HEK293 (cell line): ENCODE measurements at regions not wholly inside any gene's neighbourhood (a gene's known extent, or its start where the extent isn't known, plus 50 kb on each side); places are given as distances from the start of the nearest gene placed in this dataset.

Experiments
- CTCF ChIA-PET: fragments of 350-600 bp; formaldehyde crosslinking; extraction: SDS; loops from one replicate; lab custom pipeline; 2021; ENCODE audit warnings: antibody characterized with exemption; lab: Yijun Ruan, JAX
- POLR2A ChIA-PET: fragments of 300-600 bp; formaldehyde crosslinking; extraction: SDS; loops from one replicate; lab custom pipeline; 2020; ENCODE audit warnings: antibody characterized with exemption, inconsistent platforms; lab: Yijun Ruan, JAX
- H3K27ac ChIP-seq: fragments of 200-500 bp; sonication (Bioruptor generic); 2 replicates; pipeline ENCODE4 v1.5.1; 2014; ENCODE audit warnings: low read depth, low read length, control low read depth, inconsistent platforms; ENCODE audit errors: extremely low read depth
- H3K36me3 ChIP-seq, 2 experiments: fragments of 200-500 bp in 1 of 2; sonication (Bioruptor generic) in 1 of 2; 1 replicate in 1 of 2; 2 replicates in 1 of 2; pipeline ENCODE4 v1.5.1; 2014 to 2017; ENCODE audit warnings: inconsistent platforms in 2 of 2, low read length in 2 of 2; ENCODE audit not compliant: control insufficient read depth in 2 of 2, insufficient read depth in 1 of 2
- H3K4me1 ChIP-seq: fragments of 200-500 bp; sonication (Bioruptor generic); 2 replicates; pipeline ENCODE4 v1.5.1; 2014; ENCODE audit warnings: mild to moderate bottlenecking, low read length, inconsistent platforms; ENCODE audit not compliant: control insufficient read depth, insufficient read depth
- H3K4me3 ChIP-seq: 2 replicates; pipeline ENCODE4 v1.5.1; 2011; ENCODE audit warnings: low read depth, mild to moderate bottlenecking, control low read depth, low read length, moderate library complexity
- H3K9me3 ChIP-seq: fragments of 200-500 bp; sonication (Bioruptor generic); 2 replicates; pipeline ENCODE4 v1.5.1; 2014; ENCODE audit warnings: low read depth, low read length, inconsistent platforms; ENCODE audit not compliant: control insufficient read depth, insufficient read depth
- BCL11B ChIP-seq: fragments of 450-650 bp; formaldehyde crosslinking; IDR thresholded peaks from 2 replicates; pipeline ENCODE4 v1.5.1; 2016; ENCODE audit warnings: low read depth, missing biosample characterization, missing genetic modification characterization
- ELK4 ChIP-seq: IDR thresholded peaks from 2 replicates; pipeline ENCODE4 v1.6.1; 2011; ENCODE audit warnings: mild to moderate bottlenecking, low read depth, low read length, borderline replicate concordance
- SETDB1 ChIP-seq: IDR thresholded peaks from one replicate; pipeline ENCODE4 v1.6.1; 2017; ENCODE audit warnings: mild to moderate bottlenecking, low read length, moderate library complexity, mixed read lengths; ENCODE audit not compliant: insufficient read length
- ZBTB11 ChIP-seq: fragments of 450-650 bp; formaldehyde crosslinking; conservative IDR thresholded peaks from 2 replicates; pipeline ENCODE4 v1.5.1; 2016; ENCODE audit warnings: low read depth, missing biosample characterization, missing genetic modification characterization
- ZNF10 ChIP-seq: fragments of 450-650 bp; formaldehyde crosslinking; IDR thresholded peaks from 2 replicates; pipeline ENCODE4 v1.5.1; 2017; ENCODE audit warnings: missing biosample characterization, missing genetic modification characterization
- ZNF155 ChIP-seq: fragments of 450-650 bp; formaldehyde crosslinking; IDR thresholded peaks from 2 replicates; pipeline ENCODE4 v1.5.1; 2016; ENCODE audit warnings: missing biosample characterization, missing genetic modification characterization
- ZNF174 ChIP-seq: fragments of 450-650 bp; formaldehyde crosslinking; IDR thresholded peaks from 2 replicates; pipeline ENCODE4 v1.5.0; 2017; ENCODE audit warnings: missing biosample characterization, mild to moderate bottlenecking, missing genetic modification characterization
- ZNF426 ChIP-seq: fragments of 450-650 bp; formaldehyde crosslinking; IDR thresholded peaks from 2 replicates; pipeline ENCODE4 v1.5.1; 2017; ENCODE audit warnings: missing biosample characterization, missing genetic modification characterization, mild to moderate bottlenecking, inconsistent platforms, moderate library complexity
- ZNF433 ChIP-seq: fragments of 450-650 bp; formaldehyde crosslinking; IDR thresholded peaks from 2 replicates; pipeline ENCODE4 v1.5.1; 2016; ENCODE audit warnings: missing biosample characterization, missing genetic modification characterization, low read depth
- ZNF600 ChIP-seq: fragments of 450-650 bp; formaldehyde crosslinking; IDR thresholded peaks from 2 replicates; pipeline ENCODE4 v1.5.1; 2016; ENCODE audit warnings: missing biosample characterization, missing genetic modification characterization
- ZNF626 ChIP-seq: fragments of 450-650 bp; sonication (Bioruptor Pico); formaldehyde crosslinking; IDR thresholded peaks from 2 replicates; pipeline ENCODE4 v1.5.1; 2018; ENCODE audit warnings: missing biosample characterization, missing genetic modification characterization, inconsistent platforms
- ZNF692 ChIP-seq: fragments of 450-650 bp; formaldehyde crosslinking; IDR thresholded peaks from 2 replicates; pipeline ENCODE4 v1.5.1; 2016; ENCODE audit warnings: missing biosample characterization, missing genetic modification characterization
- ZNF776 ChIP-seq: fragments of 450-650 bp; formaldehyde crosslinking; IDR thresholded peaks from 2 replicates; pipeline ENCODE4 v1.5.0; 2017; ENCODE audit warnings: missing biosample characterization, missing genetic modification characterization, borderline replicate concordance
- ZNF785 ChIP-seq: fragments of 450-650 bp; formaldehyde crosslinking; IDR thresholded peaks from 2 replicates; pipeline ENCODE4 v1.5.1; 2016; ENCODE audit warnings: missing biosample characterization, missing genetic modification characterization
- ZNF830 ChIP-seq: fragments of 450-650 bp; IDR thresholded peaks from 2 replicates; pipeline ENCODE4 v1.5.0; 2018; ENCODE audit warnings: missing biosample characterization, missing genetic modification characterization, low read depth, mild to moderate bottlenecking, moderate library complexity
- ZSCAN5A ChIP-seq: fragments of 450-650 bp; formaldehyde crosslinking; IDR thresholded peaks from 2 replicates; pipeline ENCODE4 v1.5.1; 2016; ENCODE audit warnings: missing biosample characterization, missing genetic modification characterization
- TF ChIP-seq, protein P1 (sequence below): fragments of 450-650 bp; formaldehyde crosslinking; IDR thresholded peaks from 2 replicates; pipeline ENCODE4 v1.5.1; 2016; ENCODE audit warnings: missing biosample characterization, missing genetic modification characterization
- TF ChIP-seq, protein P2 (sequence below): fragments of 450-650 bp; formaldehyde crosslinking; IDR thresholded peaks from 2 replicates; pipeline ENCODE4 v1.5.1; 2016; ENCODE audit warnings: missing biosample characterization, missing genetic modification characterization

- no peak for TF ChIP-seq ZNF433 (tag by site-specific recombination)
- TF ChIP-seq ZSCAN5A (tag by site-specific recombination) = no peak
- no peak for TF ChIP-seq ZNF830 (tag by site-specific recombination)
Observed at GRCh38 chr2:185044323-185044874, 446.1 kb downstream of the ZNF804A start (continued).

DNA sequence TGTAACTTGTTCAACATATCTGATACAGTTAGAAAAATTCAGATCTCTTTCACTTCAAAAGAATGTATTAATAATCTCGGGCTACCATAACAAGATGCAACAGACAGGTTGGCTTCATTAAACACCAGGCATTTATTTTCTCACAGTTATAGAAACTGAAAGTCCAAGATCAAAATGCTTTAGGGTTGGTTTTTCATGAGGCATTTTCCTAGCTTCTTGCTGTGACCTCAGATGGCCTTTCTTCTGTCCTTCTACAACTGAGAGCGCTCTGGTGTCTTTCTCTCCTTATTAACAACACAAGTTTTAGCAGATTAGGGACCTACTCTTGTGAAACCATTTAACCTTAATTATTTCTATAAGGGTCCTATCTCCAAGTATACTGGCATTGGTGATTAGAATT lies 452.5 kb downstream of the ZNF804A start:
- H3K27ac ChIP-seq = no peak overlapping the region
- CTCF ChIA-PET = interaction anchor here (0.6 kb wide), 1 partner anchor 417 kb away, joined by 3 read pairs; no protein-coding TSS in a partner anchor
- POLR2A ChIA-PET = no interaction called here

More for the DNA sequence above, 452.5 kb downstream of the ZNF804A start:
- TF ChIP-seq ZNF600 (tag by site-specific recombination) = no peak
- TF ChIP-seq, protein P1, sequence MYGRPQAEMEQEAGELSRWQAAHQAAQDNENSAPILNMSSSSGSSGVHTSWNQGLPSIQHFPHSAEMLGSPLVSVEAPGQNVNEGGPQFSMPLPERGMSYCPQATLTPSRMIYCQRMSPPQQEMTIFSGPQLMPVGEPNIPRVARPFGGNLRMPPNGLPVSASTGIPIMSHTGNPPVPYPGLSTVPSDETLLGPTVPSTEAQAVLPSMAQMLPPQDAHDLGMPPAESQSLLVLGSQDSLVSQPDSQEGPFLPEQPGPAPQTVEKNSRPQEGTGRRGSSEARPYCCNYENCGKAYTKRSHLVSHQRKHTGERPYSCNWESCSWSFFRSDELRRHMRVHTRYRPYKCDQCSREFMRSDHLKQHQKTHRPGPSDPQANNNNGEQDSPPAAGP = no peak
- no peak for TF ChIP-seq ZBTB11 (tag by site-specific recombination)
- TF ChIP-seq SETDB1 = no peak
- TF ChIP-seq ZNF174 (tag by site-specific recombination) = no peak
- TF ChIP-seq ZNF785 (tag by site-specific recombination) = no peak
- TF ChIP-seq ZNF626 (tag by site-specific recombination) = no peak
- TF ChIP-seq ZNF776 (tag by site-specific recombination) = no peak
- no peak for TF ChIP-seq ZNF155
- TF ChIP-seq, protein P2, sequence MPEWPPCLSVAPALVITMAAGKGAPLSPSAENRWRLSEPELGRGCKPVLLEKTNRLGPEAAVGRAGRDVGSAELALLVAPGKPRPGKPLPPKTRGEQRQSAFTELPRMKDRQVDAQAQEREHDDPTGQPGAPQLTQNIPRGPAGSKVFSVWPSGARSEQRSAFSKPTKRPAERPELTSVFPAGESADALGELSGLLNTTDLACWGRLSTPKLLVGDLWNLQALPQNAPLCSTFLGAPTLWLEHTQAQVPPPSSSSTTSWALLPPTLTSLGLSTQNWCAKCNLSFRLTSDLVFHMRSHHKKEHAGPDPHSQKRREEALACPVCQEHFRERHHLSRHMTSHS (tag by site-specific recombination) = no peak
- no peak for TF ChIP-seq ZNF426 (tag by site-specific recombination)
- TF ChIP-seq ZNF10 (tag by site-specific recombination) = no peak
- no peak for TF ChIP-seq ELK4
- TF ChIP-seq ZNF433 (tag by site-specific recombination) = no peak
- TF ChIP-seq BCL11B = no peak
- TF ChIP-seq ZNF692 (tag by site-specific recombination) = no peak
- Histone ChIP-seq H3K4me1 (no peaks in the 10 kb centered on the region), H3K9me3 (no peaks in the 10 kb centered on the region), H3K36me3 (no peaks in the 10 kb centered on the region), H3K4me3 (no peak overlapping the region)
